CD4-positive, alpha-beta T cell (primary cell): ENCODE measurements at regions not wholly inside any gene's neighbourhood (a gene's known extent, or its start where the extent isn't known, plus 50 kb on each side); places are given as distances from the start of the nearest gene placed in this dataset.

Experiments
- ATAC-seq: fragments of 200-7000 bp; cut with Tn5 transposase; one replicate; pipeline ENCODE4 v1.10.0; 2022; ENCODE audit warnings: mild to moderate bottlenecking; ENCODE audit not compliant: poor library complexity
- CTCF ChIA-PET: fragments of 350-600 bp; sonication (Branson Sonifier 250); formaldehyde crosslinking; loops from one replicate; lab custom pipeline; 2021; ENCODE audit warnings: antibody characterized with exemption, inconsistent platforms; lab: Charles Lee
- POLR2A ChIA-PET: fragments of 350-600 bp; sonication (Branson Sonifier 250); formaldehyde crosslinking; loops from one replicate; lab custom pipeline; 2021; ENCODE audit warnings: antibody characterized with exemption, inconsistent platforms; lab: Charles Lee
- DNase-seq, 14 experiments: peaks; one replicate each; pipeline ENCODE4 v3.0.0-alpha.2; 2013 to 2020; ENCODE audit warnings: mixed read lengths in 2 of 14
- H3K27ac ChIP-seq, 2 donors: one replicate each; pipeline versions ENCODE4 v1.5.1 to v1.7.0; 2013; ENCODE audit warnings: low read length in 2 of 2, low read depth in 1 of 2, mild to moderate bottlenecking in 1 of 2
- H3K27me3 ChIP-seq, 2 experiments: 1 replicate in 1 of 2; 2 replicates in 1 of 2; pipeline versions ENCODE4 v1.6.1 to v1.7.0; 2013; ENCODE audit warnings: low read length in 2 of 2, control low read depth in 1 of 2, mild to moderate bottlenecking in 1 of 2, moderate library complexity in 1 of 2; ENCODE audit not compliant: insufficient read depth in 2 of 2, control insufficient read depth in 1 of 2
- H3K36me3 ChIP-seq: one replicate; pipeline ENCODE4 v1.6.1; 2013; ENCODE audit warnings: low read length, control low read depth; ENCODE audit not compliant: insufficient read depth
- H3K4me1 ChIP-seq: one replicate; pipeline ENCODE4 v1.6.1; 2013; ENCODE audit warnings: low read length, control low read depth; ENCODE audit not compliant: insufficient read depth
- H3K4me3 ChIP-seq: one replicate; pipeline ENCODE4 v1.5.1; 2013; ENCODE audit warnings: mild to moderate bottlenecking, low read length, moderate library complexity
- H3K9me3 ChIP-seq, 2 experiments: 1 replicate in 1 of 2; 2 replicates in 1 of 2; pipeline versions ENCODE4 v1.6.1 to v1.7.0; 2013; ENCODE audit warnings: low read length in 2 of 2, mild to moderate bottlenecking in 2 of 2, control low read depth in 1 of 2, moderate library complexity in 1 of 2; ENCODE audit not compliant: control insufficient read depth in 1 of 2, insufficient read depth in 1 of 2
- H3K27ac Mint-ChIP-seq: one replicate; pipeline ENCODE4 v1.8.0; 2020; ENCODE audit warnings: mixed read lengths
- H3K27me3 Mint-ChIP-seq: one replicate; pipeline ENCODE4 v1.8.0; 2021; ENCODE audit warnings: mixed read lengths
- H3K36me3 Mint-ChIP-seq: one replicate; pipeline ENCODE4 v1.8.0; 2021; ENCODE audit warnings: low read depth, mixed read lengths
- H3K4me1 Mint-ChIP-seq: one replicate; pipeline ENCODE4 v1.8.0; 2021; ENCODE audit warnings: low read depth, mixed read lengths
- H3K4me3 Mint-ChIP-seq: one replicate; pipeline ENCODE4 v1.8.0; 2020; ENCODE audit warnings: mild to moderate bottlenecking, mixed read lengths
- H3K9me3 Mint-ChIP-seq: one replicate; pipeline ENCODE4 v1.8.0; 2020; ENCODE audit warnings: mixed read lengths
- intact Hi-C, 2 experiments: fragments of 100-400 bp; cut with DNase I in 1 of 2; cut with micrococcal nuclease in 1 of 2; formaldehyde crosslinking; loops; one replicate each; pipeline versions ENCODE4 v1.15.1 to v1.9.0; 2023 to 2025; cut with DNase I, micrococcal nuclease
- TF ChIP-seq, protein P1 (sequence below): fragments of 200-600 bp; IDR thresholded peaks from one replicate; pipeline ENCODE4 v1.8.0; 2022; ENCODE audit warnings: antibody characterized with exemption, mild to moderate bottlenecking

DNA sequence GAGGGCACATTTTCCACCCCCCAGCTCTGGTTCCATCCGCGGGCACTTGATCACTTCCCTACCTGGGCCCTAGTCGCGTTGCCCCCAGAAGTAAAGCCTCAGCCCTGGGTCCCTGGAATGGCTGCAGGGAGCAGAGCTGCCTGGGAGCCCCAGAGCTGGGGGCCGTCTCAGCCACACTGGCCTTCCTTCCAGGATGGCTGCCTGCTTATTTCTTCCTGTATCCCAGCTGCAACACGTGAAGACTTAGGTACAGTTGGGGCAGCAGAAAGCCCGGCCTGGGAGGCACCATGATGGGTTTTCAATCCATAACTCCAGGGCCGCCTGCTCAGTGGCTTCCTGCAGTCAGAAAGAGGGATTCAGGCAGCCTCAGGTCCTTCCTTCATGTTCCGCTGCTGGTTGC, 232.3 kb downstream of the IRX2 start:
- ChIA-PET CTCF (no interaction called here), POLR2A (no interaction called here)
- no peaks in the 10 kb centered on the region for H3K27me3 Mint-ChIP-seq
- DNase-seq (no peak), ATAC-seq (no peak)
- Histone ChIP-seq H3K27ac (no peak overlapping the region), H3K4me1 (no peaks in the 10 kb centered on the region), H3K27me3 (no peaks in the 10 kb centered on the region), H3K36me3 (no peaks in the 10 kb centered on the region), H3K4me3 (no peak overlapping the region), H3K9me3 (peaks cover 0 to 41% of the 10 kb centered on the region in 2 experiments)
- H3K36me3 Mint-ChIP-seq: no peaks in the 10 kb centered on the region
- TF ChIP-seq, protein P1, sequence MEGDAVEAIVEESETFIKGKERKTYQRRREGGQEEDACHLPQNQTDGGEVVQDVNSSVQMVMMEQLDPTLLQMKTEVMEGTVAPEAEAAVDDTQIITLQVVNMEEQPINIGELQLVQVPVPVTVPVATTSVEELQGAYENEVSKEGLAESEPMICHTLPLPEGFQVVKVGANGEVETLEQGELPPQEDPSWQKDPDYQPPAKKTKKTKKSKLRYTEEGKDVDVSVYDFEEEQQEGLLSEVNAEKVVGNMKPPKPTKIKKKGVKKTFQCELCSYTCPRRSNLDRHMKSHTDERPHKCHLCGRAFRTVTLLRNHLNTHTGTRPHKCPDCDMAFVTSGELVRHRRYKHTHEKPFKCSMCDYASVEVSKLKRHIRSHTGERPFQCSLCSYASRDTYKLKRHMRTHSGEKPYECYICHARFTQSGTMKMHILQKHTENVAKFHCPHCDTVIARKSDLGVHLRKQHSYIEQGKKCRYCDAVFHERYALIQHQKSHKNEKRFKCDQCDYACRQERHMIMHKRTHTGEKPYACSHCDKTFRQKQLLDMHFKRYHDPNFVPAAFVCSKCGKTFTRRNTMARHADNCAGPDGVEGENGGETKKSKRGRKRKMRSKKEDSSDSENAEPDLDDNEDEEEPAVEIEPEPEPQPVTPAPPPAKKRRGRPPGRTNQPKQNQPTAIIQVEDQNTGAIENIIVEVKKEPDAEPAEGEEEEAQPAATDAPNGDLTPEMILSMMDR: no peak
- H3K4me3 Mint-ChIP-seq: no peak overlapping the region
- H3K4me1 Mint-ChIP-seq: no peaks in the 10 kb centered on the region
- H3K9me3 Mint-ChIP-seq: no peaks in the 10 kb centered on the region
- intact Hi-C loops: no loop called here
- no peak overlapping the region for H3K27ac Mint-ChIP-seq

DNA sequence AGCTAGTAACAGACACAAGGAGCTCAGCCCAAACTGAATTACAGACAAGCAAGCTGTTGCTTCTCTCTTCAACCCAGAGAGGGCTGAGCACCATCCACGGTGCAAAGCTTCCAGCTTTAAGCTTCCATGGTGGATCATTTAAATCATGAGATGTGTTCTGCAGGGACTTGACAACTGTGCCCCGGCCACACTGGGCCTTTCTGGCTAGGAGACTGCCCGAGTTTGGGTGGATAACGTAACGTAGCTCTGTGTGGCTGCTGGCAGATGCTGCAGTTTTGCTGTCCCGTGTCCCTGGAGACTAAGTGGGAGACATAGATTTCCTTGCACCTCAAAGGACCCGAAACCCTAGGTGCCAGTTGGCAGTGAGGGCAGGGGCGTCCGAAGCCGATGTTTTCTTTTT, 234.0 kb downstream of the IRX2 start:
- ATAC-seq: no peak
- H3K4me3 Mint-ChIP-seq: no peak overlapping the region
- TF ChIP-seq, protein P1: no peak
- Histone ChIP-seq H3K27ac (no peak overlapping the region), H3K36me3 (no peaks in the 10 kb centered on the region), H3K4me1 (no peaks in the 10 kb centered on the region), H3K9me3 (peaks cover 0 to 41% of the 10 kb centered on the region in 2 experiments), H3K27me3 (no peaks in the 10 kb centered on the region), H3K4me3 (no peak overlapping the region)
- no peaks in the 10 kb centered on the region for H3K27me3 Mint-ChIP-seq
- ChIA-PET POLR2A (no interaction called here), CTCF (no interaction called here)
- H3K9me3 Mint-ChIP-seq: no peaks in the 10 kb centered on the region
- H3K27ac Mint-ChIP-seq: no peak overlapping the region
- no peak for DNase-seq
- intact Hi-C loops: no loop called here
- H3K36me3 Mint-ChIP-seq: no peaks in the 10 kb centered on the region
- no peaks in the 10 kb centered on the region for H3K4me1 Mint-ChIP-seq

DNA sequence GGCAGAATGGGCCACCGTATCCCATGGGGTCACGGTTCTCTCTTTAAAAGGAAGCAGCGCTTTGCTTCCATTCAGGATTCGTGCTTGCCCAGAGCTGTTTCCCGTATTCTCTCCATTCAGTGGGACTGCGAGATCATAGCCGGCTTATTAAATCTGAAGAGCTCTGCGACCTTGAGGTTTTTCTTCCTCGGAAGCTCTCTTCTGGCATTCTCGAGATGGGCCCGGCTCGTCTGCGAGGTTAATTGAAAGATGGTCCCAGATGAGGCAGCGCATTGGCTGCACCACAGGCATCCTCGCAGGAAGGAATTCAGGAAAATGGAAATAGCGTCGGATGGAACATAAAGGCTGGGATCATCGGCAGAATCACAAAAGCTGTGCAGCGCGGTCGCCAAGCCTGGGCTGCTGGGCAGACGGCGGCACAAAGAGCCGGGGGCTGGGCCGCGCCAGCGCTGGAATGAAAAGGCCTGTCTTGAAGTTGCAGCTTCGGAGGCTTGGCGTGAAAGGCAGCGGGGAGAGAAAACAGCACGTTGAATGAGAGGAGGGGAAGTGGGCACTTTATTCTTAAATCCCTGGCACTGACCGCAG, 236.2 kb downstream of the IRX2 start:
- peaks cover 0 to 33% of the 10 kb centered on the region in 2 experiments for H3K9me3 ChIP-seq
- H3K36me3 Mint-ChIP-seq: no peaks in the 10 kb centered on the region
- intact Hi-C loops: no loop called here
- no peaks in the 10 kb centered on the region for H3K27me3 ChIP-seq
- ChIA-PET POLR2A (no interaction called here), CTCF (no interaction called here)
- no peak overlapping the region for H3K27ac Mint-ChIP-seq
- H3K4me1 ChIP-seq: no peaks in the 10 kb centered on the region
- no peaks in the 10 kb centered on the region for H3K36me3 ChIP-seq
- H3K4me1 Mint-ChIP-seq: no peaks in the 10 kb centered on the region
- TF ChIP-seq, protein P1: no peak
- no peak overlapping the region for H3K4me3 ChIP-seq
- no peak overlapping the region for H3K4me3 Mint-ChIP-seq
- no peaks in the 10 kb centered on the region for H3K27me3 Mint-ChIP-seq
- DNase-seq (no peak), ATAC-seq (no peak)
- H3K27ac ChIP-seq: no peak overlapping the region
- H3K9me3 Mint-ChIP-seq: no peaks in the 10 kb centered on the region
